ENCODE measurements at regions not wholly inside any gene's neighbourhood (a gene's known extent, or its start where the extent isn't known, plus 50 kb on each side); places are given as distances from the start of the nearest gene placed in this dataset.

DNA sequence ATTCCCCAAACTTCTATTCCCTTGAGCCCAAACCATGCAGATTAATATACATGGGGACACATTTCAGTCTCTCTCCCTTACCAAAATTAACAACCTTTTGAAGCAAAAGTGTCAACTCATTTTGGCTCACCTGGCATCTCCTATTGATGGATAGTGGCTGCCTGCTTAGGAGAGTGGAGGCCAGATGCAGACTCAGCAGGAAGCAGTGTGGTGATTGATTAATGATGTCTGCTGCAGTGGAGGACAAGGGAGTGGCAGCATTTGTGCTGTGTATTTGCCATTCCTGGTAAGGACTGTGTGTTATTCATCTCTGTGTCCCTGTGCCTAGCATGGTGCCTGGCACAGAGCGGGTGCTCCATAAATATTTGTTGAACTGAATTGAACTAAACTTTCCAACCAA is 590.1 kb downstream of the RAB28 start:
- POLR2A ChIA-PET, result no interaction called here
- Histone ChIP-seq H2AFZ (ENCODE audit: low read depth) (no peak overlapping the region), H3K4me1 (ENCODE audit: control insufficient read depth in 1 of 2, insufficient read depth in 2 of 2, low read depth in 1 of 2, low read length in 1 of 2) (no peaks in the 10 kb centered on the region), H3K27me3 (ENCODE audit: insufficient read depth) (no peaks in the 10 kb centered on the region), H3K9me3 (no peaks in the 10 kb centered on the region), H3K27ac (ENCODE audit: low read depth in 2 of 2, low read length in 1 of 2) (no peak overlapping the region), H3K36me3 (replicated peaks in 1 of 2; ENCODE audit: control insufficient read depth in 1 of 2, insufficient read depth in 2 of 2, low read length in 1 of 2) (no peaks in the 10 kb centered on the region), H3K9ac (no peak overlapping the region), H3K4me2 (no peak overlapping the region), H3K4me3 (ENCODE audit: low read depth in 2 of 2, low read length in 1 of 2) (no peak overlapping the region), H3K9me2 (no peaks in the 10 kb centered on the region), H4K20me1 (ENCODE audit: insufficient read depth) (no peaks in the 10 kb centered on the region), H3F3A (replicated peaks; ENCODE audit: insufficient read depth) (no peaks in the 10 kb centered on the region), H3K79me2 (ENCODE audit: insufficient read depth) (no peaks in the 10 kb centered on the region)
- 17% methylated on average over 1 of the region's 1 CpG for WGBS (ENCODE audit: low lambda C conversion rate)
- DNase-seq, result no peak
- TF ChIP-seq TCF12 (IDR thresholded peaks at IDR 0.05) (no peak), MXI1 (IDR thresholded peaks at IDR 0.05; ENCODE audit: low read depth, low read length) (no peak), FOXJ3 (CRISPR knock-in tag; IDR thresholded peaks at IDR 0.05) (no peak), ELF1 (IDR thresholded peaks at IDR 0.05) (no peak), YY1 (IDR thresholded peaks at IDR 0.05; ENCODE audit: low read depth) (no peak), GABPA (IDR thresholded peaks at IDR 0.05; ENCODE audit: low read depth) (no peak)
- TF ChIP-seq, protein P1, sequence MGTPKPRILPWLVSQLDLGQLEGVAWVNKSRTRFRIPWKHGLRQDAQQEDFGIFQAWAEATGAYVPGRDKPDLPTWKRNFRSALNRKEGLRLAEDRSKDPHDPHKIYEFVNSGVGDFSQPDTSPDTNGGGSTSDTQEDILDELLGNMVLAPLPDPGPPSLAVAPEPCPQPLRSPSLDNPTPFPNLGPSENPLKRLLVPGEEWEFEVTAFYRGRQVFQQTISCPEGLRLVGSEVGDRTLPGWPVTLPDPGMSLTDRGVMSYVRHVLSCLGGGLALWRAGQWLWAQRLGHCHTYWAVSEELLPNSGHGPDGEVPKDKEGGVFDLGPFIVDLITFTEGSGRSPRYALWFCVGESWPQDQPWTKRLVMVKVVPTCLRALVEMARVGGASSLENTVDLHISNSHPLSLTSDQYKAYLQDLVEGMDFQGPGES (IDR thresholded peaks at IDR 0.05; ENCODE audit: low read depth, low read length), result no peak
- TF ChIP-seq, protein P2, sequence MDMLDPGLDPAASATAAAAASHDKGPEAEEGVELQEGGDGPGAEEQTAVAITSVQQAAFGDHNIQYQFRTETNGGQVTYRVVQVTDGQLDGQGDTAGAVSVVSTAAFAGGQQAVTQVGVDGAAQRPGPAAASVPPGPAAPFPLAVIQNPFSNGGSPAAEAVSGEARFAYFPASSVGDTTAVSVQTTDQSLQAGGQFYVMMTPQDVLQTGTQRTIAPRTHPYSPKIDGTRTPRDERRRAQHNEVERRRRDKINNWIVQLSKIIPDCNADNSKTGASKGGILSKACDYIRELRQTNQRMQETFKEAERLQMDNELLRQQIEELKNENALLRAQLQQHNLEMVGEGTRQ (IDR thresholded peaks at IDR 0.05; ENCODE audit: borderline replicate concordance, low read depth, low read length), result no peak
- CTCF ChIA-PET, result no interaction called here

DNA sequence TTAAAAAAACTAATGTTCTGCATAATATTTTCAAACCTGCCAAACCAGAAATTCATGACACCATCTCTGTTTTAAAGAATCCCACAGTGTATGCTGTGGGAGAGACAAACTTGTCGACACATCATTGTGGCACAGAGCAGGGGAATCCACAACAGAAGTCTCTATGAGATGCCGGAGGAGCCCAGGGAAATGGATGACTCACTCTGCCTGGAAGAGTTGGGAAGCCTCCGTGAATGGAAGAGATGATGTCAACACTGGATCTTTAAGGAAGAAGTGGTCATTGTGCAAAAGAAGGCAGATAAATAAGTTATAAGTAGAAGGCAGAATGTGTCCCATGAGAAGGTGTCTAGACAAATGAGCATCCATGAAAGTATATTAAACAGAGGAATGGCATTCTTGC is 595.1 kb downstream of the RAB28 start:
- Histone ChIP-seq H3K4me1 (ENCODE audit: control insufficient read depth in 1 of 2, insufficient read depth in 2 of 2, low read depth in 1 of 2, low read length in 1 of 2) (no peaks in the 10 kb centered on the region), H3K4me2 (no peak overlapping the region), H3F3A (replicated peaks; ENCODE audit: insufficient read depth) (no peaks in the 10 kb centered on the region), H3K9me3 (no peaks in the 10 kb centered on the region), H2AFZ (ENCODE audit: low read depth) (no peak overlapping the region), H3K4me3 (ENCODE audit: low read depth in 2 of 2, low read length in 1 of 2) (no peak overlapping the region), H3K9me2 (no peaks in the 10 kb centered on the region), H3K79me2 (ENCODE audit: insufficient read depth) (no peaks in the 10 kb centered on the region), H3K27ac (ENCODE audit: low read depth in 2 of 2, low read length in 1 of 2) (no peak overlapping the region), H3K27me3 (ENCODE audit: insufficient read depth) (no peaks in the 10 kb centered on the region), H4K20me1 (ENCODE audit: insufficient read depth) (no peaks in the 10 kb centered on the region), H3K36me3 (replicated peaks in 1 of 2; ENCODE audit: control insufficient read depth in 1 of 2, insufficient read depth in 2 of 2, low read length in 1 of 2) (no peaks in the 10 kb centered on the region), H3K9ac (no peak overlapping the region)
- ChIA-PET POLR2A (no interaction called here), CTCF (interaction anchor here (0.9 to 1.1 kb wide), 2 partner anchors 10 to 14 kb away, joined by 3 read pairs; no protein-coding TSS in a partner anchor)
- no peak for DNase-seq
- TF ChIP-seq EP300 (IDR thresholded peaks at IDR 0.05; ENCODE audit: borderline replicate concordance in 1 of 2, low read depth in 1 of 2, low read length in 1 of 2) (no peak), RAD21 (IDR thresholded peaks at IDR 0.05; ENCODE audit: low read length) (no peak), GATA2 (CRISPR knock-in tag; IDR thresholded peaks at IDR 0.05) (no peak), EZH2phosphoT487 (IDR thresholded peaks at IDR 0.05; ENCODE audit: borderline replicate concordance, low read depth) (no peak), RFX5 (IDR thresholded peaks at IDR 0.05; ENCODE audit: low read length) (no peak)
- WGBS (ENCODE audit: low lambda C conversion rate), result 24% methylated on average over 3 of the region's 3 CpGs
